Neural crest cell (in vitro differentiated cells): ENCODE measurements at regions not wholly inside any gene's neighbourhood (a gene's known extent, or its start where the extent isn't known, plus 50 kb on each side); places are given as distances from the start of the nearest gene placed in this dataset.

Experiments
- DNase-seq: peaks from one replicate; pipeline ENCODE4 v3.0.0; 2021; ENCODE audit warnings: low read depth, mixed read lengths, low spot score
- H3K27ac Mint-ChIP-seq: one replicate; pipeline ENCODE4 v1.8.0; 2021; ENCODE audit warnings: mild to moderate bottlenecking, mixed read lengths; ENCODE audit not compliant: unreplicated experiment
- H3K27me3 Mint-ChIP-seq: 2 replicates; pipeline ENCODE4 v1.8.0; 2021; ENCODE audit warnings: low read depth, mild to moderate bottlenecking, mixed read lengths
- H3K36me3 Mint-ChIP-seq: 2 replicates; pipeline ENCODE4 v1.8.0; 2021; ENCODE audit warnings: low read depth, mild to moderate bottlenecking, mixed read lengths
- H3K4me1 Mint-ChIP-seq: 2 replicates; pipeline ENCODE4 v1.8.0; 2021; ENCODE audit warnings: mixed read lengths
- H3K4me3 Mint-ChIP-seq: one replicate; pipeline ENCODE4 v1.8.0; 2021; ENCODE audit warnings: mild to moderate bottlenecking, mixed read lengths
- H3K9me3 Mint-ChIP-seq: 2 replicates; pipeline ENCODE4 v1.8.0; 2021; ENCODE audit warnings: mixed read lengths
- TF ChIP-seq, protein P1 (sequence below): fragments of 200-600 bp; sonication (generic); conservative IDR thresholded peaks from 2 replicates; pipeline ENCODE4 v1.5.0; 2021; ENCODE audit warnings: antibody characterized with exemption, mild to moderate bottlenecking

DNA sequence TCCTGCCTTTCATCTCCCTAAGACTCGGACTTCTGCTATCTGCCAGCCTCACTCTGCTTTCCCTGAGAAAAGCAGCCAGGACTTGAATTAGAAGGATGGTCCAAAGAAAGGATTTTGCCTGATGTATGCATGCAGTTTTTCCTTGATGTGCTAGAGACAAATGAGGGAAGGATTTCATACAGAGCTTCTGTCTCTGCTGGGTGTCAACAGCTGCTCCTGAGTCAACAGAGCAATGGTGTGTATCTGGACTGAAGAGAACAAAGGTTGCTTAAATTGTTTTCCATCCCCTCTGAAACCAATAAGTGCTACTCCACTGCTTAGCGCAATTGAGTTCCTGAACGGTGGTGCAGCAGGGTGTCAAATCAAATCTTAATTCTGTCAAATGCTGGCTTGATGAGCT is 680.6 kb upstream of the C16orf82 start:
- H3K4me1 Mint-ChIP-seq = peaks cover 17% of the 10 kb centered on the region
- no peak for DNase-seq
- H3K4me3 Mint-ChIP-seq = no peak overlapping the region
- peaks cover 3% of the 10 kb centered on the region for H3K9me3 Mint-ChIP-seq
- no peaks in the 10 kb centered on the region for H3K27me3 Mint-ChIP-seq
- H3K36me3 Mint-ChIP-seq = no peaks in the 10 kb centered on the region
- TF ChIP-seq, protein P1, sequence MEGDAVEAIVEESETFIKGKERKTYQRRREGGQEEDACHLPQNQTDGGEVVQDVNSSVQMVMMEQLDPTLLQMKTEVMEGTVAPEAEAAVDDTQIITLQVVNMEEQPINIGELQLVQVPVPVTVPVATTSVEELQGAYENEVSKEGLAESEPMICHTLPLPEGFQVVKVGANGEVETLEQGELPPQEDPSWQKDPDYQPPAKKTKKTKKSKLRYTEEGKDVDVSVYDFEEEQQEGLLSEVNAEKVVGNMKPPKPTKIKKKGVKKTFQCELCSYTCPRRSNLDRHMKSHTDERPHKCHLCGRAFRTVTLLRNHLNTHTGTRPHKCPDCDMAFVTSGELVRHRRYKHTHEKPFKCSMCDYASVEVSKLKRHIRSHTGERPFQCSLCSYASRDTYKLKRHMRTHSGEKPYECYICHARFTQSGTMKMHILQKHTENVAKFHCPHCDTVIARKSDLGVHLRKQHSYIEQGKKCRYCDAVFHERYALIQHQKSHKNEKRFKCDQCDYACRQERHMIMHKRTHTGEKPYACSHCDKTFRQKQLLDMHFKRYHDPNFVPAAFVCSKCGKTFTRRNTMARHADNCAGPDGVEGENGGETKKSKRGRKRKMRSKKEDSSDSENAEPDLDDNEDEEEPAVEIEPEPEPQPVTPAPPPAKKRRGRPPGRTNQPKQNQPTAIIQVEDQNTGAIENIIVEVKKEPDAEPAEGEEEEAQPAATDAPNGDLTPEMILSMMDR = no peak
- H3K27ac Mint-ChIP-seq = no peak overlapping the region

DNA sequence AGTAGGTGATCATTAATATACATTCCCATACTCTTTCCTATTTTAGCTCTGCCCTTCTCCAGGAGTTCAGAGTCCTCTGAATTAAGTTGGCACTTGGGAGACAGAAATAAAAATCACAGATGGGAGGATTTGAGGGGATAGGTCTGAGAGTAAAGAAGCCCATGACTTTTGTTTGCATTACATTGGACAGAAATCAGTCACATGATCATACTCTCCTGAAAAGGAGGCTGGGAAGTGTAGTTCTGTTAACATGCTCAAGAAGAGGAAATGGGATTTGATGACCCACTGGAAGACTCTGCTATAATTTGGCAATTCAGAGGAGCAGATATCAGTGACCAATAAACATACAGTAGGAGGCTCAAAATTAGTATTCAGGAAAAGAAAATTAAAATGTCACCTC is 674.9 kb upstream of the C16orf82 start:
- Mint-ChIP-seq H3K9me3 (peaks cover 4% of the 10 kb centered on the region), H3K4me1 (no peaks in the 10 kb centered on the region), H3K27me3 (peaks cover 12% of the 10 kb centered on the region), H3K27ac (no peak overlapping the region), H3K4me3 (no peak overlapping the region), H3K36me3 (no peaks in the 10 kb centered on the region)
- TF ChIP-seq, protein P1 = no peak
- no peak for DNase-seq

DNA sequence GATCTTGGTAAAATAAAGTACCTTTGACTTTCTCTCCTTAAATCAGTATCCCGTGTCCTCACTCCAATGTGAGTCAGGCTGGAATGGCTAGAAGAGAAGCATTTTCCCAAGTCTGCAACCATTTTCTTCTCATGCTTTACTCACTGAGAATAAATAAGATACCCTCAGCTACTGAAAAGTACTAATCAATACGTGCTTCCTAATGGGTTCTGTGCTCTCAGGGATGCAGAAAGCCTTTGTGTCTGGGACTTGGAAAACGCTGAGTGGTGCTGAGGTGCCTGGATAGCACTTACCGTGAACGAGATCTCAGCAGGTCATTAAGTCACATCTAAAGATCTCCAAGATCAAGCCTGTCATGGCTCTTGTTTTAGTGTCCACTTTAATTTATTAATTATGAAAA is 672.3 kb upstream of the C16orf82 start:
- H3K36me3 Mint-ChIP-seq = no peaks in the 10 kb centered on the region
- H3K4me3 Mint-ChIP-seq = no peak overlapping the region
- H3K27ac Mint-ChIP-seq = no peak overlapping the region
- peaks cover 16% of the 10 kb centered on the region for H3K27me3 Mint-ChIP-seq
- TF ChIP-seq, protein P1 = no peak
- H3K4me1 Mint-ChIP-seq = no peaks in the 10 kb centered on the region
- H3K9me3 Mint-ChIP-seq = peaks cover 4% of the 10 kb centered on the region
- DNase-seq = no peak

DNA sequence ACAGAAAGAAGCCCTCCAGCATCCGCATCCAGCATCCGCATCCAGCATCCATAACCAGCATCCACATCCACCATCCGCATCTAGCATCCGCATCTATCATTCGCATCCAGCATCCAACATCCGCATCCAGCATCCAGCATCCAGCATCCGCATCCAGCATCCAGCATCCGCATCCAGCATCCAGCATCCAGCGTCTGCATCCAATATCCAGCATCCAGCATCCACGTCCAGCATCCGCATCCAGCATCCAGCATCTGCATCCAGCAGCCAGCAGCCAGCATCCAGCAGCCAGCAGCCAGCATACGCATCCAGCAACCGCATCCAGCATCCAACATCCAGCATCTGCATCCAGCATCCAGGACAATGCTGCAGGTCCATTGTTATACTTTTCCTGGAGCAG is 671.0 kb upstream of the C16orf82 start:
- Mint-ChIP-seq H3K27me3 (peaks cover 20% of the 10 kb centered on the region), H3K9me3 (peaks cover 4% of the 10 kb centered on the region), H3K4me1 (no peaks in the 10 kb centered on the region), H3K4me3 (no peak overlapping the region), H3K36me3 (no peaks in the 10 kb centered on the region), H3K27ac (no peak overlapping the region)
- no peak for DNase-seq
- TF ChIP-seq, protein P1 = no peak

DNA sequence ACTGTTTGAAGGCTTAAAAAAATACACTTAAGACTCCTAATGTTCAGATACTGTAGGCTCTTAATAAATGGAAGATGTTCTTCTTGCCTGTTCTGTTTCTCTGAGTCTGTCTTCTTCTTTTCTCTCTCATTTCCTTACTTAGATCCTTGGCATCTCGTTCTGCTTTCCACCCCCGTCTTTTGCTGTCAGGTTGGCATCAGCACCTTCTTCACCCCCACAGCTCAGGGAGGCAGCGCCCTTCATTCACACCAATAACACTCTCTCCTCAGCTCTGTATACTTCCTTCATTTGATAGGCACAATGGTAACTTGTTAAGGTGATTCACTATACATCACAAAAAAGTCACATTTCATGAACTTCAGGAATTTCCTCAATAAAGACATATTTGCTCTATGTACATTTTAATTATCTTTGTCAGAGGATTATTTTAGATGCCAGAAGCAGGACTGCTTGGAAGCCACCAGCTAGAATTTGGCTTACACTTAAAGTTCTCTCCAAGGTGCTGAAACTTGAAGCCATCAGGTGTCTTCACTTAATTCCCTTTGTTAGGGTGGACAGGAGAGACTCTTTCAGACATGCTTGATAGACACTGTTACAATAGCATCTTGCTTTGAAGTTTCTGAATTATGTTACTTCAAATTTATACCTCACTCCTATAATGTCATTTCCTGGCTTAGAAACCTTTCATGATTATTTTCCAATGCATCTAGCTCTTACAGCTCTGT is 670.1 kb upstream of the C16orf82 start:
- H3K36me3 Mint-ChIP-seq = no peaks in the 10 kb centered on the region
- peaks cover 24% of the 10 kb centered on the region for H3K27me3 Mint-ChIP-seq
- no peaks in the 10 kb centered on the region for H3K4me1 Mint-ChIP-seq
- H3K27ac Mint-ChIP-seq = no peak overlapping the region
- DNase-seq = no peak
- H3K9me3 Mint-ChIP-seq = peaks cover 4% of the 10 kb centered on the region
- H3K4me3 Mint-ChIP-seq = no peak overlapping the region
- TF ChIP-seq, protein P1 = no peak
